Cardiac muscle cell (in vitro differentiated cells and primary cell): ENCODE measurements at regions not wholly inside any gene's neighbourhood (a gene's known extent, or its start where the extent isn't known, plus 50 kb on each side); places are given as distances from the start of the nearest gene placed in this dataset.
"Not testable (repeated sequence)": the region's sequence is repeated elsewhere in the genome, so short reads cannot be mapped to it uniquely, and the experiment has no call there.

Source experiments
- DNase-seq, 2 donors: peaks; one replicate each; pipeline versions ENCODE4 v3.0.0 to v3.0.0-alpha.2; 2010 to 2017; ENCODE audit warnings: low read depth in 1 of 2, low spot score in 1 of 2
- H3K27ac ChIP-seq: fragments of 200-600 bp; sonication (generic); 2 replicates; pipeline ENCODE4 v1.5.1; 2016
- H3K27me3 ChIP-seq: fragments of 200-600 bp; sonication (generic); 2 replicates; pipeline ENCODE4 v1.6.0; 2016; ENCODE audit warnings: control low read depth
- H3K36me3 ChIP-seq: fragments of 200-600 bp; sonication (generic); 2 replicates; pipeline ENCODE4 v1.5.1; 2016; ENCODE audit warnings: control low read depth
- H3K4me1 ChIP-seq: fragments of 200-600 bp; sonication (generic); 2 replicates; pipeline ENCODE4 v1.8.1; 2017; ENCODE audit warnings: low read depth, mild to moderate bottlenecking, mixed run types
- H3K4me3 ChIP-seq: fragments of 200-600 bp; sonication (generic); 2 replicates; pipeline ENCODE4 v1.5.1; 2016; ENCODE audit warnings: mild to moderate bottlenecking
- H3K9me3 ChIP-seq: fragments of 200-600 bp; sonication (generic); 2 replicates; pipeline ENCODE4 v1.5.1; 2017; ENCODE audit warnings: low read depth, mild to moderate bottlenecking, control low read depth
- CTCF ChIP-seq: IDR thresholded peaks from 2 replicates; pipeline ENCODE4 v1.5.1; 2012; ENCODE audit warnings: low read depth, mild to moderate bottlenecking, low read length

DNA sequence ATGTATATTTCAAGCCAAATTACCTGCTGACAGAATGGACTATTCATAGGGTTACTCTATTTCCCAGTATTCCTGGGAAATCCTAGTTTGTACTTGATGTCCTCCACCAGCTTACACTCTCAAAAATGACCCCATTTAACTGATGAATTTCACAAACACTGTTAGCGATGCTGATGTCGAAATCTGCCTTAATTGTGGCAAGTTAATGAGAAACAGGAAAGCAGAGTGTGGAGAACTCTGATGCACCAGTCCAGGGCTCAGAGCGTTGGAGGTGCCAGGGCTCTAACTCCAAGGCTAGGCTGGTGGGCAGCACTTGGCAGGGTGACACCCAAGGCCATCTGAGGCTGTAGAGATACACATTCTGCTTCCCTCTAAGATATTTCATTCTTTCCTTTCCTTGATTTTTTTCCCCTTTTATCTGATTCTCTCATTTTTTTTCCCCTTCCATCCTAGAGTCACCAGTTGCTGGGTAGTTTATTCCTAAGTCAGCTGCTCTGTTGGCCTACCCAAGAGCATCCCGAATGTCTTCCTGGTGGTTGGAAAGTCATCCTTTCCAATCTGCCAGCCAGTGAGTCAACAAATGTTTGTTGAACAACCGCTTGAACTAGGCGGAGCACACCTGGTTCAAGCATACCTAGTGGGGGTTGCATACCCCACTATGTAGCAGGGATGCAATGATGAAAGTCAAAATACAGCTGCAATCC lies 525.0 kb upstream of the NRP1 start:
- Histone ChIP-seq H3K4me1 (peaks cover 8% of the 10 kb centered on the region), H3K36me3 (no peaks in the 10 kb centered on the region), H3K27me3 (no peaks in the 10 kb centered on the region), H3K4me3 (no peak overlapping the region), H3K27ac (no peak overlapping the region), H3K9me3 (no peaks in the 10 kb centered on the region)
- no peak for DNase-seq
- TF ChIP-seq CTCF: no peak

DNA sequence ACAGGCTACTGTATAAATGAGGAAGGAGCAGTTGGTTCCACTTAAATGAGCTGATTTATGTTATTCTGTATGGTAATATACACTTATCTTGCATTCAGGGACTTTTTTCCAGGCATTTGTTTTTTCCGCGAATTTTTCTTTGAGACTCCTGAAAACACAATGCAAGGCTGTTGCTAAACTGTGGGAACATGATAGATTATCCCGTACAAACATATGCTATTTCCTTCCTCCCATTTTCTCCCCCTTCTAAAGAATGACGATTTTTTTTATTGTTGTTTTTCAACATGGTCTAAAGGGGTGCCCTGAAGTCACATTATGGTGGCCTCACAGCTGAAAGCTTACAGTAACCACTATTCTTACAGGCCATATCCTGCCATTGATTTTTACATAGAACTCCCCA lies 523.9 kb upstream of the NRP1 start:
- DNase-seq: no peak
- TF ChIP-seq CTCF: no peak
- Histone ChIP-seq H3K9me3 (no peaks in the 10 kb centered on the region), H3K4me3 (no peak overlapping the region), H3K27me3 (no peaks in the 10 kb centered on the region), H3K27ac (no peak overlapping the region), H3K36me3 (no peaks in the 10 kb centered on the region), H3K4me1 (peaks cover 5% of the 10 kb centered on the region)

DNA sequence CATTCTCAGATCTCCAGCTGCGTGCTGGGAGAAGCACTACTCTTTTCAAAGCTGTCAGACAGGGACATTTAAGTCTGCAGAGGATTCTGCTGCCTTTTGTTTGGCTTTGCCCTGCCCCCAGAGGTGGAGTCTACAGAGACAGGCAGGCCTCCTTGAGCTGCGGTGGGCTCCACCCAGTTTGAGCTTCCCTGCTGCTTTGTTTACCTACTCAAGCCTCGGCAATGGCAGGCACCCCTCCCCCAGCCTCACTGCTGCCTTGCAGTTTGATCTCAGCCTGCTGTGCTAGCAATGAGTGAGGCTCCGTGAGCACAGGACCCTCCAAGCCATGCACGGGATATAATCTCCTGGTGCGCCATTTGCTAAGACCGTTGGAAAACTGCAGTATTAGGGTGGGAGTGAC lies 518.8 kb upstream of the NRP1 start:
- not testable (repeated sequence) for H3K4me3 ChIP-seq, H3K4me1 ChIP-seq, H3K9me3 ChIP-seq, H3K27me3 ChIP-seq, H3K36me3 ChIP-seq, DNase-seq, H3K27ac ChIP-seq

GRCh38 chr10:33843379-33843778 lies 508.9 kb upstream of the NRP1 start:
- H3K4me3 ChIP-seq: no peak overlapping the region
- no peak for DNase-seq
- H3K27ac ChIP-seq: no peak overlapping the region
- H3K36me3 ChIP-seq: no peaks in the 10 kb centered on the region
- no peaks in the 10 kb centered on the region for H3K9me3 ChIP-seq
- H3K4me1 ChIP-seq: no peaks in the 10 kb centered on the region
- H3K27me3 ChIP-seq: no peaks in the 10 kb centered on the region
- no peak for TF ChIP-seq CTCF

DNA sequence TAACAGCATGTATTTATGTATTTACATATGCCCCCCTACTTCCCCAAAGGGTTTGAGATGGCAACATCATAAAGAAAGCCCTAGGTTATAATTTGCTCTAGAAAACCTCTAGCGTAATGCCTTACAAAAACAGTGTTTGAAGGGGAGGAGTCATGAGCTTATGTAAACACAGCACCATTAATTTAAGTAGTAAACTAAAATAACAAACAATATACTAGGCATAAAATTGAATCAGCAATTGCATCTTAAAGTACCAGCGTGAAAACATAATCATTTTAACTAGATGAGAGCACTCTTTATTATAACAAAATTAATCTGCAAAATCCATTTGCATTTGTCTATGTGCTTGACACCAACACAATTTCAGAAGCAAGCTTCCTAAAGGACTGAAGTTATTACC lies 507.2 kb upstream of the NRP1 start:
- no peak for DNase-seq
- H3K4me1 ChIP-seq: no peaks in the 10 kb centered on the region

More for the DNA sequence above, 507.2 kb upstream of the NRP1 start:
- Histone ChIP-seq H3K4me3 (no peak overlapping the region), H3K36me3 (no peaks in the 10 kb centered on the region), H3K27me3 (no peaks in the 10 kb centered on the region), H3K27ac (no peak overlapping the region), H3K9me3 (no peaks in the 10 kb centered on the region)
- TF ChIP-seq CTCF: no peak
